ENCODE measurements at regions not wholly inside any gene's neighbourhood (a gene's known extent, or its start where the extent isn't known, plus 50 kb on each side); places are given as distances from the start of the nearest gene placed in this dataset.
"Not testable (repeated sequence)": the region's sequence is repeated elsewhere in the genome, so short reads cannot be mapped to it uniquely, and the experiment has no call there.

- DNase-seq (ENCODE audit: extremely low read depth, low read depth, low spot score): no peak
Measured at GRCh38 chr9:106039151-106039935, 345.0 kb downstream of the TMEM38B start.

GRCh38 chr9:106041920-106042319 is 347.6 kb downstream of the TMEM38B start:
- not testable (repeated sequence) for DNase-seq (ENCODE audit: extremely low read depth, low read depth, low spot score)

GRCh38 chr9:106051545-106051944 is 357.2 kb downstream of the TMEM38B start:
- DNase-seq (ENCODE audit: extremely low read depth, low read depth, low spot score): no peak

GRCh38 chr9:106052166-106052565 is 357.8 kb downstream of the TMEM38B start:
- no peak for DNase-seq (ENCODE audit: extremely low read depth, low read depth, low spot score)

DNA sequence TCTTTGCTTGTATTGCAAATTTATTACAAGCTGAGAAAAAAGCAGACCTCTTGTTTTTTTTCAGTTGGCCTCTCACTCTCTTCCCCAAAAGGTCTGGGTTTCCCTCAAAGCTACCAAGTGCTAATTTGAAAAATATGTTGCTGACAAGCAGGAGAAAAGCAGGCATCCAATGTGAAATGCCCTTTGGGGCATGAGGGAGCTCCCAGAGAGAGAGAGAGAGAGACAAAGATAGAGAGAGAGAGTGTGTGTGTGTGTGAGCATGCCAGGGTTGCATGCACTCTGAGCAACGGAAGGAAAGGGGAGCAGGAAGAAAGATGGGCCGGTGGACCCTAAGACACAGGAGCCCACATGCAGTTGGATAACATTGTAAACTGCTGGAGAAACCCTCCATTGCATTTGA is 358.4 kb downstream of the TMEM38B start:
- no peak for DNase-seq (ENCODE audit: extremely low read depth, low read depth, low spot score)

DNA sequence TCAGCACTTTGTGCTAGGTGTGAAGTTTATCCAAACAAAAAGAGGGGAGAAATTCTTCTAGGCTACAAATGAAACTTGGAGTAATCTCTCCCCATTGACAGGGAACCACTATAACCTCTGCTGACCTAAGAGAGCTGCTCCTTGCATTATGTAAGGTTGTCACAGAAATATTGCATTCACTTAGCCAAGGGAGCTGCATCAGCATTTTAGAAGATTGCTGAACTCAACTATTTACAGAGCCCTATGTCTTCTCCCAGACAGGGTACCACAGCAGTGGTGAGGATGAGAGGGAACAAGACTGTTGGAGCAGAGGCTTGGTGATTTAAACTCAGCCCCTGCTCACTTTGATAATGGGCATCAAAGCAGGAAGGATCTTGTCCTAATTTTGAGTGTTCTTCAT is 362.0 kb downstream of the TMEM38B start:
- DNase-seq (ENCODE audit: extremely low read depth, low read depth, low spot score): no peak

GRCh38 chr9:106058460-106058859 is 364.1 kb downstream of the TMEM38B start:
- DNase-seq (ENCODE audit: extremely low read depth, low read depth, low spot score): no peak

- no peak for DNase-seq (ENCODE audit: extremely low read depth, low read depth, low spot score)
Measured at GRCh38 chr9:106059886-106060285, 365.5 kb downstream of the TMEM38B start.

GRCh38 chr9:106060885-106061284 is 366.5 kb downstream of the TMEM38B start:
- no peak for DNase-seq (ENCODE audit: extremely low read depth, low read depth, low spot score)

- no peak for DNase-seq (ENCODE audit: extremely low read depth, low read depth, low spot score)
Measured at GRCh38 chr9:106062250-106062649, 367.9 kb downstream of the TMEM38B start.

DNA sequence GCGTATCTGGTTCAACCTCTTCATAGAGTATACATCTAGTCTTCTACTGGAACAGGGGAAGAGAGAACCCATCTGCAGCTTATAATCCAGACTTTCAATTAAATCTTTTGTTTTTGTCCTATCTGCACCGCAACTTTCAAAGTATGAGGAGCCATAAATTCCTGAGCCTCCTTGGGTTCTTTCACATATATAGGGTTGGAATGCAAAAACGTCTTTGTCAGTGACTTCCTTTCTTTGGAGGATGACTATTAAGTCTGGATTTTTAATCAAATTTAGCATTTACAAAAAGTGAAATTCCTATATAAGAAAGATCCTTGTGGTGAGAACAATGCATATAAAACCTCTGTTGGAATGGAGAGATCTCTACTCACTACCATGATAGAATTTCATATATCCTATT is 370.8 kb downstream of the TMEM38B start:
- DNase-seq (ENCODE audit: extremely low read depth, low read depth, low spot score): no peak

DNA sequence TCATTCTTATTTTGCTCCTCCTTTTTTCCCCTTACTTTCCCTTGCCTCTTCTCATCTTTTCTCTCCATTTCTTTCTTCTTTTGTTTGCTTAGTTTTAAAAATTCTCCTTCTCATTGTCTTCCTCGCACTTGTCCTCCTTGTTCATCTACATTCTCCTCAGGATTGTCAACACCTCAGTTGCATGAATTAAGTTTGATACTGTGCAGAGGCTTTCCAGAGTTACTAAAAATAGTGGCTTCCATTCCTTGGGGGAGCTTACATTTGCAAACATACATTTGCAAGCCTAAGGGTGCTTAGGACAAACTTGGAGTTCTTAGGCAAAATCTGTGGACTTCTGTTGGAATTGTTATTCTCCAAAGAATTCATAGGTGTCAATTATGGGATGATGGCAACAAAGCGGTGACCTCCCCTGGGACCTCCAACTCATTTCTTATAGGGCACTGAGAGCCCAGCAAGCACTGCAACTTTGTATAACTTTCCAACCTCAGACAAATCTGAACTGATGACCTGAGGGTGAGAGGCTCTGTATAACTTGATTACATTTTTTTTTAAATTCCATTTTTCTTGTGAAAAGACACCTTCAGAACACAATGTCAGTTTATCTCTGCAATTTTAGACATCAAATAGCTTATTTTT is 371.4 kb downstream of the TMEM38B start:
- no peak for DNase-seq (ENCODE audit: extremely low read depth, low read depth, low spot score)

GRCh38 chr9:106066940-106067524 is 372.7 kb downstream of the TMEM38B start:
- no peak for DNase-seq (ENCODE audit: extremely low read depth, low read depth, low spot score)

DNA sequence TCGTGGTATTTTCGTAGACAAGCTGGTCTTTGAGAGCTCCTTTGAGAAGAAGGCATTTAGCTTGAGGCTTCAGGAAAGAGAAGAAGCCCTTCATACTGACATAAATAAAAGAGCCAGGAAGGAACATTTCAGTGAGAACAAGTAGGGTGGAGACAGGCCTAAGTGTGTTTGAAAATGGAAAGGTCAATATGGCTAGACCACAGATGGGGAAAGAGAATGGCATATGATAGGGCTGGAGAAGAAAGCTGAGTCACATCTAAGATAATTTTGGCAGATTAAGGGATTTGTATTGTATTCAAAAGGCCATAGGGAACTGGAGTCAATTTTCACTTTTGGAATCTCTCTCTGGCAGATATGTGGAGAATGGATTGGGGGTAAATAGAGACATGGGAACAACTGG is 374.9 kb downstream of the TMEM38B start:
- no peak for DNase-seq (ENCODE audit: extremely low read depth, low read depth, low spot score)

DNA sequence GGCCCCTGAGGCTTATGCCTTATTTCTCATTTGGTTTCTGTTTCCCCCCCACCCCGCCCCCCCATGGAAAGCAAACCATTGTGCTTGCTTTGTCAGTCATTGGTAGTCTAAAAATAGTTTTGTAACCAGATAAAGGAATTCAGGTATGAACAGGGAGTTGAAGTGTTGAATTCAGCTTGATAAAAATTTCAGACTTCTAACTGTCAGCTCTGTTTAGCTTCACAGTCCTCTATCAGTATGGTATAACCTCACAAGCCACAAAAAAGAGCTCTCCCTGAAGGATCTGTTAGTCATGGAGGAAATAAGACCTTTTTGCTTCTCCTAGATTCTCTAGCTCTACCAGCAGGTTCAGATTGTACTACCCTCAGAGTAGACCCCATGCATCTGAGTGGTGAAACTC is 378.1 kb downstream of the TMEM38B start:
- DNase-seq (ENCODE audit: extremely low read depth, low read depth, low spot score): no peak

GRCh38 chr9:106074006-106074405 is 379.7 kb downstream of the TMEM38B start:
- no peak for DNase-seq (ENCODE audit: extremely low read depth, low read depth, low spot score)

GRCh38 chr9:106075236-106075959 is 381.1 kb downstream of the TMEM38B start:
- DNase-seq (ENCODE audit: extremely low read depth, low read depth, low spot score): no peak

DNA sequence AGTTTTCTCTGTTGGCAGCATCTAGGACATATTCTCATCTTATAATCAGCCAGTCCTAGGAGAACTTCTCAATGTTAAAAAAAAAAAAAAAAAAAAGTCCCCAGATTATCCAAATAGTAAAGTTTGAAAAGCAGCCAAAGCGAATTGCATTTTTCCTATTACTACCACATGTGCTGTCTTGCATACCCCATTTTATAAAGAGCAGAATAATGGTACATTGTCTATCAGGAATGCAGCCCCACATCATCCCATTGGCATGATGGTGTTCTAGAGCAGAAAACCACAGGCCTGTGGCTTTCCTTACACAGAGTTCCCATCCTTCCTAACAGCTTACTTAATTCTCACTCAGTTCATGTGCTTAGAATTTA is 381.6 kb downstream of the TMEM38B start:
- no peak for DNase-seq (ENCODE audit: extremely low read depth, low read depth, low spot score)

DNA sequence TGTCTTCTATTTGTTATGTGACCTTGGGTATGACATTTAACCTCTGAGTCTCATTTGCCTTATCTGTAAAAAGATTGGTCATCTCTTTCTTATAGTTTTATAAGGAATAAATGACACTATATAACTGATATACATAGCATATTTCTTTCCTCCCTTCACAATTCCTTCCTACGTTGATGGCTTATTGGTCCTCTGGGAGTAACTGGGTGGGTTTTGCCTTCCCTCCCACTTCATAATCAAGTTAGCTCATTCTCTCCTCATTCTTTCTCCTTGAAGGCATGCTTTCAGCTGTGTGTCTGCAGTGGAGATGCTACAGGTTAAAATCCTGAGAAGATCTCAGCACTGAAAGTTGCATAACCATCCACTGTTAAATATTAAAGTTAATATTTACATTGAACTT is 382.4 kb downstream of the TMEM38B start:
- DNase-seq (ENCODE audit: extremely low read depth, low read depth, low spot score): no peak

DNA sequence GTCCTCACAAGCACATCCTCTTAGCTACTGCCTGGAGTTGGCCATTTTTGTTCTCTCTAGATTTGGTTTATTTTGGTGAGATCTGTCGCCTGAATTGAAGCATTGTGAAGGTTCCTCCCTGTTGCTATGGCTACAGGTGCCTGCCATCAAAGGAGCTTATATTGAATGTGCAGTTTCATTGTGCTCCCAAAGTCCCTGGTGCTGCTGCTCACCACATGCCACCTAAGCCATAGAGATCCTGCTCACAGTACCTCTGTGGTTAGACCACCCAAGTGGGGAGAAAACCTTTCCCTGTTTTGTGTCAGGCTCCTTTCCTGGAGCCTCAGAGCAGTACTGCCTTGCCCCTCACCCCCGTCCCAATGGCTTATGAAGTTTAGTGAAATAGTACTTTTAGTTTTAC is 383.4 kb downstream of the TMEM38B start:
- DNase-seq (ENCODE audit: extremely low read depth, low read depth, low spot score): no peak

- DNase-seq (ENCODE audit: extremely low read depth, low read depth, low spot score): no peak
Measured at GRCh38 chr9:106082621-106083020, 388.3 kb downstream of the TMEM38B start.

DNA sequence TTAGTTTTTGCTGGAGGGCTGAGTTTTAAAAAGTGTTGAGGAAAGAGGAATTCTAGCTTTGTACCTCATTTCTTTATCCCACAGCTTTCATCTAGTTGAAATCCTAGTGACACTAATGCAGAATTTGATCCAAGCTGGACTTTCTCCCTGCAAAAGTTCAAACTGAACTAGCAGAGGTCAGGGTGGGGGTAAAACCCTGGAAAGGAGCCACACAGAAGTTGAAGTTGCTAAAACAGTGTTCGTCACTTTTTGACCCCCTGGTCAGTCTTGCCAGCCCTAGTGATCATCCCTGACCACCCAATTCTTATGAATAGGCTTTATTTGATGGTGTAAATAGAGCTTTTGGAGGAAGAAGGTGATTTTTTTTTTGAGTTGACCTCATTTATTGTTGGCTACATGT is 390.4 kb downstream of the TMEM38B start:
- DNase-seq (ENCODE audit: extremely low read depth, low read depth, low spot score): no peak
